ENCODE measurements at regions not wholly inside any gene's neighbourhood (a gene's known extent, or its start where the extent isn't known, plus 50 kb on each side); places are given as distances from the start of the nearest gene placed in this dataset.

DNA sequence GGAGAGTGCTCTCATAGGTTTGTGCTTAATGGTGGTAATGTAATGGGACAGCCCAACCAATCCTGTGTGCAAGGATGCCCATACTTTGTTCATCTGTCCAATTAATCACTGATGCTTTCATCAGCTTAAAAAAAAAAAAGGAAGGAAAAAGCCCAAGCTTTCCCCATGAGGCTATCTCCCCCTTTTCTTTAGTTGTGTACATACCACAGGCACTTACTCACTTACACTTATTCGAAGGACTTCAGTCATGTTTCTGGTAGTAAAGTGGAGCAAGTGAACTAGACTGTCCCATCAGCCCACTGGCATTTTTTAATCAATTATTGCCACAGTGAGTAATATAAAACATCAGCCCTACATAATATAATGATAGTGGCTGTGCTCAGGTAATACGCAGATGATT is 183.5 kb upstream of the UFM1 start:
- ChIA-PET CTCF (interaction anchor here (1.1 kb wide), 1 partner anchor 8 kb away, joined by 3 read pairs; no protein-coding TSS in a partner anchor), POLR2A (no interaction called here)
- TF ChIP-seq, protein P1, sequence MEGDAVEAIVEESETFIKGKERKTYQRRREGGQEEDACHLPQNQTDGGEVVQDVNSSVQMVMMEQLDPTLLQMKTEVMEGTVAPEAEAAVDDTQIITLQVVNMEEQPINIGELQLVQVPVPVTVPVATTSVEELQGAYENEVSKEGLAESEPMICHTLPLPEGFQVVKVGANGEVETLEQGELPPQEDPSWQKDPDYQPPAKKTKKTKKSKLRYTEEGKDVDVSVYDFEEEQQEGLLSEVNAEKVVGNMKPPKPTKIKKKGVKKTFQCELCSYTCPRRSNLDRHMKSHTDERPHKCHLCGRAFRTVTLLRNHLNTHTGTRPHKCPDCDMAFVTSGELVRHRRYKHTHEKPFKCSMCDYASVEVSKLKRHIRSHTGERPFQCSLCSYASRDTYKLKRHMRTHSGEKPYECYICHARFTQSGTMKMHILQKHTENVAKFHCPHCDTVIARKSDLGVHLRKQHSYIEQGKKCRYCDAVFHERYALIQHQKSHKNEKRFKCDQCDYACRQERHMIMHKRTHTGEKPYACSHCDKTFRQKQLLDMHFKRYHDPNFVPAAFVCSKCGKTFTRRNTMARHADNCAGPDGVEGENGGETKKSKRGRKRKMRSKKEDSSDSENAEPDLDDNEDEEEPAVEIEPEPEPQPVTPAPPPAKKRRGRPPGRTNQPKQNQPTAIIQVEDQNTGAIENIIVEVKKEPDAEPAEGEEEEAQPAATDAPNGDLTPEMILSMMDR (IDR thresholded peaks at IDR 0.05; ENCODE audit: insufficient read depth, low read depth, low read length): no peak
- Histone ChIP-seq H3K27me3 (ENCODE audit: control insufficient read depth, insufficient read depth, low read length) (no peaks in the 10 kb centered on the region), H3K4me3 (ENCODE audit: low read depth, low read length) (no peak overlapping the region), H3K36me3 (ENCODE audit: control insufficient read depth, insufficient read depth, low read length) (no peaks in the 10 kb centered on the region)
- DNase-seq (ENCODE audit: low read depth): no peak

DNA sequence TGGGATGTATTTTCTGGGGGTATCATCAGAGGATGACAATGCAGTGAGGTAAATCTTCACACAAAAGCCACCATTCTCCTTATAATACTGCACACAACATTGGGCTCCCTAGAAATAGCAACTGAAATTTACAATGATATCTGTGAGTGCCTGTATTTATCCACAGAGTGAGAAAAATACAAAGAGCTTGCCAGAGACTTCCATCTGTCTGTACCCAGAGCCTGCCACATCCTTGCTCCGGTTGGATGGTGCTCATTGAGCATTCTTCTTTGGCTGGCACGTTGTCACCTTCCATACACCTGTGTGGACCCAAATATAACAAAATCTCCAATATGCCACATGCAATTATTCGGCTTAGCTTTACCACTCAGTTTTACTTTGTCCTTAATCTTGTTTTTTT is 189.5 kb upstream of the UFM1 start:
- TF ChIP-seq, protein P1 (IDR thresholded peaks at IDR 0.05; ENCODE audit: insufficient read depth, low read depth, low read length): no peak
- CTCF ChIA-PET: interaction anchor here (0.8 kb wide), 1 partner anchor 43 kb away, joined by 3 read pairs; no protein-coding TSS in a partner anchor
- Histone ChIP-seq H3K27me3 (ENCODE audit: control insufficient read depth, insufficient read depth, low read length) (no peaks in the 10 kb centered on the region), H3K36me3 (ENCODE audit: control insufficient read depth, insufficient read depth, low read length) (no peaks in the 10 kb centered on the region), H3K4me3 (ENCODE audit: low read depth, low read length) (no peak overlapping the region)
- DNase-seq (ENCODE audit: low read depth): no peak
- POLR2A ChIA-PET: no interaction called here

DNA sequence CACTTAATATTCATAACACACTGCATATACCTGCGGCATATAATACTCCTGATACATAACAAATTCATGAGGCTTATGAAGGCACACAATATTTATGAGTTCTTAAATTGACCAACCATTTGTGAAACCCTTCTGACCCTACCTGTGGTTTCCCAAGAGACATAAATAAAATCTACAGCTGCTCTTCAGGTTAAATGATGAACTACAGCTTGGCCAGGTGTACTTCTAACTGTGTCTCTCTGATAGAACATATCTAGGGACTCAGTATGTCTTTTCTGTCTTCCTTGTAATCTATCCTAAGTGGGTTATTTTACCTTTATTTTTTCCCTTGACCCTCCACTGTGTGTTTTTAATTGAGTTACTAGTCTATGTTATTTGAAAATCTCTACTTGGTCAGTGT is 189.9 kb upstream of the UFM1 start:
- Histone ChIP-seq H3K27me3 (ENCODE audit: control insufficient read depth, insufficient read depth, low read length) (no peaks in the 10 kb centered on the region), H3K36me3 (ENCODE audit: control insufficient read depth, insufficient read depth, low read length) (no peaks in the 10 kb centered on the region), H3K4me3 (ENCODE audit: low read depth, low read length) (no peak overlapping the region)
- ChIA-PET CTCF (interaction anchor here (0.8 kb wide), 1 partner anchor 43 kb away, joined by 3 read pairs; no protein-coding TSS in a partner anchor), POLR2A (no interaction called here)
- TF ChIP-seq, protein P1 (IDR thresholded peaks at IDR 0.05; ENCODE audit: insufficient read depth, low read depth, low read length): no peak
- DNase-seq (ENCODE audit: low read depth): no peak

DNA sequence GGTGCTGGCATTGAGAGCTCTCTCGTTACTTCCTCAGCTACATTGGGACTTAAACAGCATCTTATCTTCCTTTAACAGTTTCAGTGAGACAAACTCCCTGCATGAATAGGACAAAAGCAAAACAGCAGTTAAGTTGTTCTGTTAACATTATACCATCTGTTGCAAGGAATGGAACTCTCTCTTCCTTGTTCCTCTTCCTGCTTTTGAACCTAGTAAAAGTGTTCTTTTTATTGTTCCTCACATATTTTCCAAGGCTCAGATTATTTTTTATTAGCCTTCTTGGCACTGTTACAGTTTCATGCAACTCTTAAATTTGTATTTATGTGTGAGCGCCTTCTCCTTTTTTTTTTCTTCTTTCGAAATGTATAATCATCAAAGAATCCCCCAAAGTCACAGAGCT is 202.6 kb upstream of the UFM1 start:
- Histone ChIP-seq H3K27me3 (ENCODE audit: control insufficient read depth, insufficient read depth, low read length) (no peaks in the 10 kb centered on the region), H3K4me3 (ENCODE audit: low read depth, low read length) (no peak overlapping the region), H3K36me3 (ENCODE audit: control insufficient read depth, insufficient read depth, low read length) (no peaks in the 10 kb centered on the region)
- TF ChIP-seq, protein P1 (IDR thresholded peaks at IDR 0.05; ENCODE audit: insufficient read depth, low read depth, low read length): no peak
- CTCF ChIA-PET: interaction anchor here (0.6 kb wide), 1 partner anchor 374 kb away, joined by 3 read pairs; no protein-coding TSS in a partner anchor
- no peak for DNase-seq (ENCODE audit: low read depth)
- POLR2A ChIA-PET: no interaction called here

DNA sequence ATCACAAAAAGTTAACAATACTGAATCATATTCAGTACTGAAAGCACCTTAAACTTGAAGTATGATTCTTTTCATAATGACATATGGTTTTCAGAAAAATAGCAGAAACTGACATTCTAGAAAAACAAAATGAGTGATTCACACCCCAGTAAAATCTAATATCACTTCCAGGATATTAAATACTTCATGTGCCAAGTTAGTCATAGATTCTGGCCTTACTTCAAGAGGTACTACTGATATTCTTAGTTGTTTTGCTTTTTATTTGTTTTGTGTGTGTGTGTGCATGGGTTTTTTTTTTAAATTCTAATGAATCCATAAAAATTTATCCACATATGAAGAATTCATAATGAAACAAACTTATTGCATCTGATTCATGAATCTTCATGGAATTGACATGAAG is 207.9 kb upstream of the UFM1 start:
- no peak for DNase-seq (ENCODE audit: low read depth)
- CTCF ChIA-PET: no interaction called here
- POLR2A ChIA-PET: no interaction called here
- TF ChIP-seq, protein P1 (IDR thresholded peaks at IDR 0.05; ENCODE audit: insufficient read depth, low read depth, low read length): no peak
- H3K4me3 ChIP-seq (ENCODE audit: low read depth, low read length): no peak overlapping the region
- H3K36me3 ChIP-seq (ENCODE audit: control insufficient read depth, insufficient read depth, low read length): no peaks in the 10 kb centered on the region
- H3K27me3 ChIP-seq (ENCODE audit: control insufficient read depth, insufficient read depth, low read length): no peaks in the 10 kb centered on the region

Data from BJ (cell line).